Esophagus squamous epithelium (tissue), 4 donors: ENCODE measurements at regions not wholly inside any gene's neighbourhood (a gene's known extent, or its start where the extent isn't known, plus 50 kb on each side); places are given as distances from the start of the nearest gene placed in this dataset.

Source experiments
- CTCF ChIP-seq, 6 experiments: fragments of 450-650 bp in 4 of 6; fragments of 200-600 bp in 2 of 6; sonication (generic) in 2 of 6; IDR thresholded peaks; one replicate each; pipeline ENCODE4 v1.5.1; 2016 to 2019; ENCODE audit warnings: antibody characterized with exemption in 6 of 6, mild to moderate bottlenecking in 4 of 6, moderate library complexity in 4 of 6
- POLR2A ChIP-seq, 4 donors: fragments of 450-650 bp; IDR thresholded peaks; one replicate each; pipeline ENCODE4 v1.6.1; 2017; ENCODE audit warnings: antibody characterized with exemption in 4 of 4, mild to moderate bottlenecking in 4 of 4, moderate library complexity in 3 of 4

GRCh38 chr5:109531262-109531661 is 121.5 kb upstream of the PJA2 start:
- no peak for TF ChIP-seq CTCF (IDR thresholded peaks at IDR 0.05)
- no peak for TF ChIP-seq POLR2A (IDR thresholded peaks at IDR 0.05)
